ENCODE measurements at regions not wholly inside any gene's neighbourhood (a gene's known extent, or its start where the extent isn't known, plus 50 kb on each side); places are given as distances from the start of the nearest gene placed in this dataset.

DNA sequence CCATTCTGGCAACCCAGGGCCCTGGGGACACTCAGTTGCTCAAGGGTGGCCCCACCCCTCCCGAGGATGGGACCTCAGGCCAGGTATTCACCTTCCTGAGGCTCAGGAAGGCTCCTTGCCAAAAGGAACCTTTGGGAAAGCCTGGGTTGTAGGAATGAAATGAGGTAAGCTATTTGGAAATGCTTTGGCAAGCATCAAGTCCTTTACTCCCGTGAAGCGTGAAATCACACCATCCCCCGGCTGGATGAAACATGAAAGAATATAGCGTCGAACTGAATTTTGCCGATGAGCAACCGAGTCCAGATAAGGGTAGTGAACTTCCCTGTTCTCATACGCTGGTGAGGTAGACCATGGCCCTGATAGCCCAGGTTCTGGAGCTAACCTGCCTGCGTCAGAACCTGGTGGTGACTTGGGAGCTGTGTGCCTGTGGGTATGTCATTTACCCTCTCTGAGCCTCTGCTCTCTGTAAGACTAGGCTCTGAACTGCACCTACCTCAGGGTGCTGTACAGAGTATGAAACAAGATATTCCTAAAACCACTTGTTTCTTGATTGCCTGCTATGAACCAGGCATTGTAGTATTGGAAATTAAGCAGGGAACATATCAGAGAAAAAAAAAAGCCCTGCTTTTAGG, 105.3 kb upstream of the BOD1 start:
- CTCF ChIA-PET (ENCODE audit: low intra/inter-chr PET ratio), result no interaction called here
- in situ Hi-C loops (cut with MboI), result no loop called here
- DNase-seq (ENCODE audit: extremely low read depth in 1 of 4, low spot score in 3 of 4), result no peak

More for the DNA sequence above, 105.3 kb upstream of the BOD1 start:
- TF ChIP-seq JUN (IDR thresholded peaks at IDR 0.05; ENCODE audit: borderline replicate concordance, low read depth, low read length) (no peak), JUN (CRISPR knock-in tag; IDR thresholded peaks at IDR 0.05; ENCODE audit: borderline replicate concordance) (no peak), ZNF124 (CRISPR knock-in tag; IDR thresholded peaks at IDR 0.05) (no peak), GATAD2B (IDR thresholded peaks at IDR 0.05; ENCODE audit: borderline replicate concordance) (no peak), ZNF212 (CRISPR knock-in tag; IDR thresholded peaks at IDR 0.05) (no peak), ZFP36 (IDR thresholded peaks at IDR 0.05; ENCODE audit: low read depth, low read length, partially characterized antibody) (peak; percentile 54), KDM1A (IDR thresholded peaks at IDR 0.05) (0 out of 4 replicates have a peak, but pooled peaks of 1 of the 2 experiments have one; percentile 28), TAF15 (IDR thresholded peaks at IDR 0.05; ENCODE audit: low read depth, low read length) (no peak), FOXA1 (IDR thresholded peaks at IDR 0.05; ENCODE audit: borderline replicate concordance) (no peak), BCOR (IDR thresholded peaks at IDR 0.05) (peak; percentile 55; the same call in 1 of the 2 replicates)
- peak overlapping the region; percentile 36; the same call in 1 of the 2 replicates for H2AFZ ChIP-seq (ENCODE audit: low read depth, low read length)
- no peaks in the 10 kb centered on the region for H3K27me3 ChIP-seq (ENCODE audit: control insufficient read depth in 2 of 2, insufficient read depth in 2 of 2, low read length in 2 of 2)
- H3K9me1 ChIP-seq (ENCODE audit: control insufficient read depth, insufficient read depth, low read length), result no peaks in the 10 kb centered on the region
- H3K27ac ChIP-seq (ENCODE audit: extremely low read depth, low read depth, low read length), result no peak overlapping the region
- BruUV-seq (replicated peaks), result no TSS peak
- no peaks in the 10 kb centered on the region for H3K79me2 ChIP-seq (ENCODE audit: control insufficient read depth, insufficient read depth, low read length)
- FAIRE-seq (no peak), ATAC-seq (no peak)
- H3K4me3 ChIP-seq, result no peak overlapping the region
- no peaks in the 10 kb centered on the region for H3K36me3 ChIP-seq (ENCODE audit: control insufficient read depth, insufficient read depth, low read length)
- intact Hi-C loops (cut with micrococcal nuclease), result no loop called here
- no peak overlapping the region for H3K4me2 ChIP-seq (ENCODE audit: insufficient read depth, low read length)
- H3K9me3 ChIP-seq (replicated peaks; ENCODE audit: control insufficient read depth, insufficient read depth, low read depth, low read length), result no peaks in the 10 kb centered on the region
- H3K9ac ChIP-seq (ENCODE audit: insufficient read depth in 1 of 2, low read depth in 2 of 2, low read length in 2 of 2), result no peak overlapping the region; a peak in 1 of 4 replicates
- WGBS (ENCODE audit: insufficient coverage, low coverage, missing lambda C conversion rate), result 29% methylated on average over 10 of the region's 10 CpGs
- peaks cover 0 to 2% of the 10 kb centered on the region in 2 experiments; a peak in 1 of 5 replicates for H3K4me1 ChIP-seq (replicated peaks in 1 of 2; ENCODE audit: control insufficient read depth in 2 of 2, insufficient read depth in 2 of 2, low read length in 2 of 2)
- no peaks in the 10 kb centered on the region for H4K20me1 ChIP-seq (replicated peaks; ENCODE audit: control insufficient read depth, insufficient read depth, low read length)
- POLR2A ChIA-PET, result interaction anchor here (1.0 kb wide), 1 partner anchor 12 kb away, joined by 4 read pairs; no protein-coding TSS in a partner anchor

All from K562 (cell line).